ENCODE measurements at regions not wholly inside any gene's neighbourhood (a gene's known extent, or its start where the extent isn't known, plus 50 kb on each side); places are given as distances from the start of the nearest gene placed in this dataset.

GRCh38 chr5:124521461-124522230, 224.8 kb downstream of the ZNF608 start:
- Histone ChIP-seq H3K9me3 (ENCODE audit: control extremely low read depth in 1 of 5, control insufficient read depth in 4 of 5, insufficient read depth in 2 of 5, low read depth in 1 of 5, low read length in 4 of 5) (peaks cover 0 to 1% (median 0%) of the 10 kb centered on the region in 5 experiments), H3K36me3 (ENCODE audit: control insufficient read depth in 4 of 4, insufficient read depth in 4 of 4, low read length in 3 of 4) (no peaks in the 10 kb centered on the region), H3K27me3 (replicated peaks in 2 of 5; ENCODE audit: control insufficient read depth in 4 of 5, insufficient read depth in 5 of 5, low read length in 4 of 5) (no peaks in the 10 kb centered on the region), H3K4me3 (ENCODE audit: control insufficient read depth in 1 of 7, extremely low read depth in 1 of 7, insufficient read depth in 4 of 7, low read depth in 2 of 7, low read length in 6 of 7) (no peak overlapping the region), H3K4me1 (ENCODE audit: control extremely low read depth in 1 of 4, control insufficient read depth in 4 of 4, insufficient read depth in 4 of 4, low read length in 3 of 4) (peaks cover 9 to 20% (median 14%) of the 10 kb centered on the region in 4 experiments), H3K27ac (ENCODE audit: insufficient read depth in 1 of 2, low read depth in 1 of 2, low read length in 2 of 2, poor library complexity in 1 of 2, severe bottlenecking in 2 of 2) (no peak overlapping the region)
- 99% methylated on average over 25 of the region's 34 CpGs for WGBS (ENCODE audit: insufficient coverage)
- ChIA-PET POLR2A (no interaction called here), CTCF (interaction anchor here (1.4 kb wide), 1 partner anchor 21 kb away, joined by 3 read pairs; no protein-coding TSS in a partner anchor)
- DNase-seq, result no peak

DNA sequence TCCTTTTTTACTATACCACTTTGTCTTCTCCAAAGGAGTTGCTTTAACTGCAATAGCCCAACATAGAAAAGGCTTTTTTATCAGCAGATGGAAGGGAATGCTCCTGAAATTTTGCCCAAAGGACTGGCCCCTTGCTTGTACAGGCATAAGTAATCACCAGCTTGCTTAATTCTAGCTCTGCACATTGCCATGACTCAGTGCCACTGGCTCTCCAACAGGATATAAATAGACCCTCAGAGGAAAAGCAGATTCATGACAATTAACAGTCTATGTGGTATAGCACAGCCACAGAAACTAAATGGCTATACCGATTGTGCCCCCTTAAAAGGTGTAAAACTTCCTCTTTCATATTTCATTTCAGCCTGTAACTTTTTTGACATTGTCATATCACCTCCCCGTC, 227.0 kb downstream of the ZNF608 start:
- 0% methylated on average over 2 of the region's 2 CpGs for WGBS (ENCODE audit: insufficient coverage)
- ChIA-PET CTCF (no interaction called here), POLR2A (no interaction called here)

GRCh38 chr5:124516567-124516966, 229.9 kb downstream of the ZNF608 start:
- WGBS (ENCODE audit: insufficient coverage), result 83% methylated on average over 1 of the region's 2 CpGs
- POLR2A ChIA-PET, result interaction anchor here (0.6 kb wide), 1 partner anchor 571 kb away, joined by 3 read pairs; no protein-coding TSS in a partner anchor
- H3K27ac ChIP-seq (ENCODE audit: insufficient read depth in 1 of 2, low read depth in 1 of 2, low read length in 2 of 2, poor library complexity in 1 of 2, severe bottlenecking in 2 of 2), result no peak overlapping the region

More for the DNA sequence above, 227.0 kb downstream of the ZNF608 start:
- peak; percentile 50 to 94 (median 90) for DNase-seq
- H3K9me3 ChIP-seq (ENCODE audit: control extremely low read depth in 1 of 5, control insufficient read depth in 4 of 5, insufficient read depth in 2 of 5, low read depth in 1 of 5, low read length in 4 of 5), result no peaks in the 10 kb centered on the region
- H3K4me1 ChIP-seq (ENCODE audit: control extremely low read depth in 1 of 4, control insufficient read depth in 4 of 4, insufficient read depth in 4 of 4, low read length in 3 of 4), result peaks cover 9 to 20% (median 14%) of the 10 kb centered on the region in 4 experiments
- no peak overlapping the region for H3K27ac ChIP-seq (ENCODE audit: insufficient read depth in 1 of 2, low read depth in 1 of 2, low read length in 2 of 2, poor library complexity in 1 of 2, severe bottlenecking in 2 of 2)
- H3K27me3 ChIP-seq (replicated peaks in 2 of 5; ENCODE audit: control insufficient read depth in 4 of 5, insufficient read depth in 5 of 5, low read length in 4 of 5), result no peaks in the 10 kb centered on the region
- H3K36me3 ChIP-seq (ENCODE audit: control insufficient read depth in 4 of 4, insufficient read depth in 4 of 4, low read length in 3 of 4), result no peaks in the 10 kb centered on the region
- H3K4me3 ChIP-seq (ENCODE audit: control insufficient read depth in 1 of 7, extremely low read depth in 1 of 7, insufficient read depth in 4 of 7, low read depth in 2 of 7, low read length in 6 of 7), result peak overlapping the region in 2 of 7 experiments; percentile 22 to 48

GRCh38 chr5:124515497-124516245, 230.8 kb downstream of the ZNF608 start:
- WGBS (ENCODE audit: insufficient coverage), result 92% methylated on average over 2 of the region's 3 CpGs
- ChIA-PET CTCF (no interaction called here), POLR2A (interaction anchor here (0.6 to 0.7 kb wide), 2 partner anchors 571 to 1105 kb away, joined by 3 read pairs; no protein-coding TSS in a partner anchor)
- Histone ChIP-seq H3K27me3 (replicated peaks in 2 of 5; ENCODE audit: control insufficient read depth in 4 of 5, insufficient read depth in 5 of 5, low read length in 4 of 5) (no peaks in the 10 kb centered on the region), H3K27ac (ENCODE audit: insufficient read depth in 1 of 2, low read depth in 1 of 2, low read length in 2 of 2, poor library complexity in 1 of 2, severe bottlenecking in 2 of 2) (no peak overlapping the region), H3K4me3 (ENCODE audit: control insufficient read depth in 1 of 7, extremely low read depth in 1 of 7, insufficient read depth in 4 of 7, low read depth in 2 of 7, low read length in 6 of 7) (no peak overlapping the region), H3K4me1 (ENCODE audit: control extremely low read depth in 1 of 4, control insufficient read depth in 4 of 4, insufficient read depth in 4 of 4, low read length in 3 of 4) (peaks cover 9 to 20% (median 16%) of the 10 kb centered on the region in 4 experiments), H3K9me3 (ENCODE audit: control extremely low read depth in 1 of 5, control insufficient read depth in 4 of 5, insufficient read depth in 2 of 5, low read depth in 1 of 5, low read length in 4 of 5) (no peaks in the 10 kb centered on the region), H3K36me3 (ENCODE audit: control insufficient read depth in 4 of 4, insufficient read depth in 4 of 4, low read length in 3 of 4) (no peaks in the 10 kb centered on the region)
- no peak for DNase-seq

More at GRCh38 chr5:124516567-124516966, 229.9 kb downstream of the ZNF608 start:
- H3K9me3 ChIP-seq (ENCODE audit: control extremely low read depth in 1 of 5, control insufficient read depth in 4 of 5, insufficient read depth in 2 of 5, low read depth in 1 of 5, low read length in 4 of 5), result no peaks in the 10 kb centered on the region
- DNase-seq, result no peak
- CTCF ChIA-PET, result no interaction called here
- H3K4me1 ChIP-seq (ENCODE audit: control extremely low read depth in 1 of 4, control insufficient read depth in 4 of 4, insufficient read depth in 4 of 4, low read length in 3 of 4), result peaks cover 9 to 20% (median 16%) of the 10 kb centered on the region in 4 experiments
- no peaks in the 10 kb centered on the region for H3K27me3 ChIP-seq (replicated peaks in 2 of 5; ENCODE audit: control insufficient read depth in 4 of 5, insufficient read depth in 5 of 5, low read length in 4 of 5)
- no peaks in the 10 kb centered on the region for H3K36me3 ChIP-seq (ENCODE audit: control insufficient read depth in 4 of 4, insufficient read depth in 4 of 4, low read length in 3 of 4)
- no peak overlapping the region for H3K4me3 ChIP-seq (ENCODE audit: control insufficient read depth in 1 of 7, extremely low read depth in 1 of 7, insufficient read depth in 4 of 7, low read depth in 2 of 7, low read length in 6 of 7)

DNA sequence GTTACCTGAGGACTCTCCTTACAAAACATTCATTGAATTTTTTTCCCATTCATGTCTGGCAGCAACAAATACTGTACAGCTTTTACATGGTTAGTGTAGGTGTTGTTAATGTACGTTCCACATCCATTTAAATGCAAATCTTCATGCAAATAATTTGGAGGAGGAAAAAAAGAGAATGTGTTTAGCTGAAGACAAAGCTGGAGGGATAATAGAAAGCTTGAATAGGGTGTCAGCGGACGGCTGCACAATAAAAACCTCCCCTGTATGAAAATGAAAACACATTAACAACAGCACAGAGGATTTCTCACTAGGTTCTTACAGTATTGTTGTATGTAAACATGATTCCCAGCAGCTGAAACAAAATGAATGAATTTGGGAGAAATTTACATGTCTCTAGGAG, 231.5 kb downstream of the ZNF608 start:
- Histone ChIP-seq H3K4me1 (ENCODE audit: control extremely low read depth in 1 of 4, control insufficient read depth in 4 of 4, insufficient read depth in 4 of 4, low read length in 3 of 4) (peaks cover 8 to 19% (median 16%) of the 10 kb centered on the region in 4 experiments), H3K4me3 (ENCODE audit: control insufficient read depth in 1 of 7, extremely low read depth in 1 of 7, insufficient read depth in 4 of 7, low read depth in 2 of 7, low read length in 6 of 7) (no peak overlapping the region), H3K27me3 (replicated peaks in 2 of 5; ENCODE audit: control insufficient read depth in 4 of 5, insufficient read depth in 5 of 5, low read length in 4 of 5) (no peaks in the 10 kb centered on the region), H3K9me3 (ENCODE audit: control extremely low read depth in 1 of 5, control insufficient read depth in 4 of 5, insufficient read depth in 2 of 5, low read depth in 1 of 5, low read length in 4 of 5) (no peaks in the 10 kb centered on the region), H3K27ac (ENCODE audit: insufficient read depth in 1 of 2, low read depth in 1 of 2, low read length in 2 of 2, poor library complexity in 1 of 2, severe bottlenecking in 2 of 2) (no peak overlapping the region), H3K36me3 (ENCODE audit: control insufficient read depth in 4 of 4, insufficient read depth in 4 of 4, low read length in 3 of 4) (no peaks in the 10 kb centered on the region)
- DNase-seq, result no peak
- no CpG with 5 or more reads among the region's 3 CpGs for WGBS (ENCODE audit: insufficient coverage)
- POLR2A ChIA-PET, result interaction anchor here (0.7 kb wide), 1 partner anchor 1104 kb away, joined by 3 read pairs; no protein-coding TSS in a partner anchor
- CTCF ChIA-PET, result no interaction called here

GRCh38 chr5:124512952-124513632, 233.3 kb downstream of the ZNF608 start:
- H3K27me3 ChIP-seq (replicated peaks in 2 of 5; ENCODE audit: control insufficient read depth in 4 of 5, insufficient read depth in 5 of 5, low read length in 4 of 5), result no peaks in the 10 kb centered on the region
- H3K4me3 ChIP-seq (ENCODE audit: control insufficient read depth in 1 of 7, extremely low read depth in 1 of 7, insufficient read depth in 4 of 7, low read depth in 2 of 7, low read length in 6 of 7), result no peak overlapping the region
- no peaks in the 10 kb centered on the region for H3K9me3 ChIP-seq (ENCODE audit: control extremely low read depth in 1 of 5, control insufficient read depth in 4 of 5, insufficient read depth in 2 of 5, low read depth in 1 of 5, low read length in 4 of 5)
- WGBS (ENCODE audit: insufficient coverage), result 100% methylated on average over 4 of the region's 5 CpGs
- ChIA-PET CTCF (interaction anchor here (1.0 kb wide), 1 partner anchor 76 kb away, joined by 3 read pairs; no protein-coding TSS in a partner anchor), POLR2A (no interaction called here)
- H3K4me1 ChIP-seq (ENCODE audit: control extremely low read depth in 1 of 4, control insufficient read depth in 4 of 4, insufficient read depth in 4 of 4, low read length in 3 of 4), result peaks cover 0 to 3% (median under 1%) of the 10 kb centered on the region in 4 experiments
- no peak for DNase-seq
- H3K27ac ChIP-seq (ENCODE audit: insufficient read depth in 1 of 2, low read depth in 1 of 2, low read length in 2 of 2, poor library complexity in 1 of 2, severe bottlenecking in 2 of 2), result no peak overlapping the region
- no peaks in the 10 kb centered on the region for H3K36me3 ChIP-seq (ENCODE audit: control insufficient read depth in 4 of 4, insufficient read depth in 4 of 4, low read length in 3 of 4)

Data from common myeloid progenitor, CD34-positive (primary cell).